ENCODE measurements at regions not wholly inside any gene's neighbourhood (a gene's known extent, or its start where the extent isn't known, plus 50 kb on each side); places are given as distances from the start of the nearest gene placed in this dataset.

- DNase-seq, result no peak
Measured at GRCh38 chrX:43590150-43590549, 65.9 kb upstream of the MAOA start.

GRCh38 chrX:43592597-43592996, 63.5 kb upstream of the MAOA start:
- no peak for DNase-seq

- no peak for DNase-seq
Measured at GRCh38 chrX:43595931-43596330, 60.2 kb upstream of the MAOA start.

DNA sequence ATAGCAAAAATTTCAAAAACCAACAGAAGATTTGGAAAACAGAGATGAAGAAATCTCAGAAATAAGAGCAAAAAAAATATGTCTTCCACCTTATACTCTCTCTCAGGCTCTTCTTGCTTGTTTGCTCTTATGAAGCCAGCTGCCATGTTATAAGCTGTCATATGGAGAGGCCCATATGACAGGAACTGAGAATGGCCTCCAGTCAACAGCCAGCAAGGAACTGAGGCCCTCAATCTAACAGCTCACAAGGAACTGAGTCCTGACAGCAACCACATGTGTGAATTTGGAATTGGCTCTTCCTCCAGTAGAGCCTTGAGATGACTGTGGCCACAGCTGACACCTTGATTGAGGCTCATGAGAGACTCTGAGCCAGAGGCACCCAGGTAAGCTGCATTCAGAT, 51.3 kb upstream of the MAOA start:
- DNase-seq, result no peak

- DNase-seq, result no peak
Measured at GRCh38 chrX:43605351-43605750, 50.7 kb upstream of the MAOA start.

All from activated gamma-delta T cell treated with Interleukin-2 at 50 U/mL for 16 hours (primary cell).